Astrocyte (in vitro differentiated cells and primary cell): ENCODE measurements at regions not wholly inside any gene's neighbourhood (a gene's known extent, or its start where the extent isn't known, plus 50 kb on each side); places are given as distances from the start of the nearest gene placed in this dataset.

ENCODE experiments used
- DNase-seq: peaks from one replicate; pipeline ENCODE4 v3.0.0-alpha.2; 2010; ENCODE audit warnings: low read depth
- FAIRE-seq: peaks from 2 replicates; lab custom pipeline; 2011; peaks lifted over from hg19 to GRCh38; lab: Jason Lieb, UNC
- H2AFZ ChIP-seq: 2 replicates; pipeline ENCODE4 v1.6.0; 2012; ENCODE audit warnings: low read depth, low read length, inconsistent platforms
- H3K27ac ChIP-seq: 2 replicates; pipeline ENCODE4 v1.5.1; 2011; ENCODE audit warnings: low read depth, low read length, inconsistent platforms
- H3K27me3 ChIP-seq: 2 replicates; pipeline ENCODE4 v1.6.0; 2011; ENCODE audit warnings: low read length, inconsistent platforms; ENCODE audit not compliant: insufficient read depth
- H3K36me3 ChIP-seq: 2 replicates; pipeline ENCODE4 v1.5.1; 2011; ENCODE audit warnings: low read length, inconsistent platforms; ENCODE audit not compliant: insufficient read depth
- H3K4me1 ChIP-seq: 2 replicates; pipeline ENCODE4 v1.5.1; 2011; ENCODE audit warnings: low read length, inconsistent platforms; ENCODE audit not compliant: insufficient read depth
- H3K4me2 ChIP-seq: 2 replicates; pipeline ENCODE4 v1.6.0; 2012; ENCODE audit warnings: low read length, inconsistent platforms
- H3K4me3 ChIP-seq: 2 replicates; pipeline ENCODE4 v1.5.1; 2011; ENCODE audit warnings: low read depth, mild to moderate bottlenecking, low read length, inconsistent platforms; ENCODE audit not compliant: insufficient read depth
- H3K79me2 ChIP-seq: 2 replicates; pipeline ENCODE4 v1.6.0; 2012; ENCODE audit warnings: mild to moderate bottlenecking, low read length, inconsistent platforms; ENCODE audit not compliant: insufficient read depth
- H3K9ac ChIP-seq: 2 replicates; pipeline ENCODE4 v1.6.0; 2012; ENCODE audit warnings: mild to moderate bottlenecking, low read length, inconsistent platforms
- H3K9me3 ChIP-seq: 2 replicates; pipeline ENCODE4 v1.5.1; 2012; ENCODE audit warnings: low read depth, mild to moderate bottlenecking, low read length, inconsistent platforms; ENCODE audit not compliant: insufficient read depth
- H4K20me1 ChIP-seq: 2 replicates; pipeline ENCODE4 v1.6.0; 2012; ENCODE audit warnings: low read length, inconsistent platforms; ENCODE audit not compliant: insufficient read depth
- H3K27ac Mint-ChIP-seq: one replicate; pipeline ENCODE4 v1.8.0; 2021; ENCODE audit warnings: mild to moderate bottlenecking, mixed read lengths; ENCODE audit not compliant: unreplicated experiment
- H3K27me3 Mint-ChIP-seq: one replicate; pipeline ENCODE4 v1.8.0; 2021; ENCODE audit warnings: low read depth, mixed read lengths; ENCODE audit not compliant: unreplicated experiment
- H3K36me3 Mint-ChIP-seq: one replicate; pipeline ENCODE4 v1.8.0; 2021; ENCODE audit warnings: low read depth, mixed read lengths; ENCODE audit not compliant: unreplicated experiment
- H3K4me1 Mint-ChIP-seq: one replicate; pipeline ENCODE4 v1.8.0; 2021; ENCODE audit warnings: low read depth, mixed read lengths; ENCODE audit not compliant: unreplicated experiment
- H3K4me3 Mint-ChIP-seq: one replicate; pipeline ENCODE4 v1.8.0; 2021; ENCODE audit warnings: mild to moderate bottlenecking, moderate library complexity, mixed read lengths; ENCODE audit not compliant: unreplicated experiment
- H3K9me3 Mint-ChIP-seq: one replicate; pipeline ENCODE4 v1.8.0; 2021; ENCODE audit warnings: mild to moderate bottlenecking, mixed read lengths; ENCODE audit not compliant: unreplicated experiment
- EZH2 ChIP-seq: IDR thresholded peaks from 2 replicates; pipeline ENCODE4 v1.6.1; 2012; ENCODE audit warnings: mild to moderate bottlenecking, low read length, inconsistent platforms; ENCODE audit not compliant: insufficient read depth
- TF ChIP-seq, protein P1 (sequence below): IDR thresholded peaks from 2 replicates; pipeline ENCODE4 v1.5.1; 2011; ENCODE audit warnings: low read depth, mild to moderate bottlenecking, inconsistent platforms, low read length, moderate library complexity; ENCODE audit not compliant: insufficient read depth

GRCh38 chr5:56420323-56420722, 187.2 kb upstream of the ANKRD55 start:
- Histone ChIP-seq H4K20me1 (no peaks in the 10 kb centered on the region), H3K79me2 (no peaks in the 10 kb centered on the region), H3K4me2 (no peak overlapping the region), H3K27ac (no peak overlapping the region), H3K4me1 (no peaks in the 10 kb centered on the region), H2AFZ (no peak overlapping the region), H3K27me3 (no peaks in the 10 kb centered on the region), H3K4me3 (no peak overlapping the region), H3K9ac (no peak overlapping the region), H3K36me3 (no peaks in the 10 kb centered on the region), H3K9me3 (no peaks in the 10 kb centered on the region)
- Mint-ChIP-seq H3K9me3 (peaks cover 4% of the 10 kb centered on the region), H3K27ac (no peak overlapping the region), H3K4me3 (no peak overlapping the region), H3K36me3 (no peaks in the 10 kb centered on the region), H3K27me3 (no peaks in the 10 kb centered on the region), H3K4me1 (peaks cover 7% of the 10 kb centered on the region)
- FAIRE-seq (no peak), DNase-seq (no peak)
- no peak for TF ChIP-seq EZH2
- TF ChIP-seq, protein P1, sequence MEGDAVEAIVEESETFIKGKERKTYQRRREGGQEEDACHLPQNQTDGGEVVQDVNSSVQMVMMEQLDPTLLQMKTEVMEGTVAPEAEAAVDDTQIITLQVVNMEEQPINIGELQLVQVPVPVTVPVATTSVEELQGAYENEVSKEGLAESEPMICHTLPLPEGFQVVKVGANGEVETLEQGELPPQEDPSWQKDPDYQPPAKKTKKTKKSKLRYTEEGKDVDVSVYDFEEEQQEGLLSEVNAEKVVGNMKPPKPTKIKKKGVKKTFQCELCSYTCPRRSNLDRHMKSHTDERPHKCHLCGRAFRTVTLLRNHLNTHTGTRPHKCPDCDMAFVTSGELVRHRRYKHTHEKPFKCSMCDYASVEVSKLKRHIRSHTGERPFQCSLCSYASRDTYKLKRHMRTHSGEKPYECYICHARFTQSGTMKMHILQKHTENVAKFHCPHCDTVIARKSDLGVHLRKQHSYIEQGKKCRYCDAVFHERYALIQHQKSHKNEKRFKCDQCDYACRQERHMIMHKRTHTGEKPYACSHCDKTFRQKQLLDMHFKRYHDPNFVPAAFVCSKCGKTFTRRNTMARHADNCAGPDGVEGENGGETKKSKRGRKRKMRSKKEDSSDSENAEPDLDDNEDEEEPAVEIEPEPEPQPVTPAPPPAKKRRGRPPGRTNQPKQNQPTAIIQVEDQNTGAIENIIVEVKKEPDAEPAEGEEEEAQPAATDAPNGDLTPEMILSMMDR: no peak

GRCh38 chr5:56419667-56420066, 186.5 kb upstream of the ANKRD55 start:
- no peaks in the 10 kb centered on the region for H3K4me1 ChIP-seq
- no peak overlapping the region for H3K27ac Mint-ChIP-seq
- H3K27me3 Mint-ChIP-seq: no peaks in the 10 kb centered on the region
- no peak overlapping the region for H2AFZ ChIP-seq
- peaks cover 10% of the 10 kb centered on the region for H3K4me1 Mint-ChIP-seq
- H3K27me3 ChIP-seq: no peaks in the 10 kb centered on the region
- no peak for DNase-seq
- H3K4me2 ChIP-seq: no peak overlapping the region
- no peaks in the 10 kb centered on the region for H3K9me3 ChIP-seq
- H3K4me3 Mint-ChIP-seq: no peak overlapping the region
- H3K36me3 ChIP-seq: no peaks in the 10 kb centered on the region
- TF ChIP-seq, protein P1: no peak
- TF ChIP-seq EZH2: no peak
- H3K9me3 Mint-ChIP-seq: peaks cover 4% of the 10 kb centered on the region
- no peak overlapping the region for H3K27ac ChIP-seq
- H3K4me3 ChIP-seq: no peak overlapping the region
- no peaks in the 10 kb centered on the region for H3K79me2 ChIP-seq
- H4K20me1 ChIP-seq: no peaks in the 10 kb centered on the region
- FAIRE-seq: no peak
- H3K36me3 Mint-ChIP-seq: no peaks in the 10 kb centered on the region
- no peak overlapping the region for H3K9ac ChIP-seq

DNA sequence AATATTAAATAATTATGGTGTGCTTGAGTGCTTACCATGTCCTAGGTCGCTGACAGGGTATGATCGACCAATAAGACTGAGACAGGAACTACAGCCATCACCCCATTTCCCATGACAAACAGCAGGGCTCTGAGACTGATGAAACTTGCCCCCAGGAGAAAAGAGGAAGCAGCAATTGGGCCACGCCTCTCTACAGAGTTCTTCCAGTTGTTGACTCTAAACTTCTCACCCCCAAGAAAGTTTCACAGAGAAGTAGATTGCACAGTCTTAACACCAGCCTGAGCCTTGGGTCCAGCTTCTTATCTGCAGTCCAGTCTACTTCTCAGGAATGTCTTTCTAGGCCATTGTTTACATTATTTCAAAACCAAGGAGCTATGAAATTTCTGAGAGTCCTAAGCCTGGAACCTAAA, 182.2 kb upstream of the ANKRD55 start:
- peaks cover 12% of the 10 kb centered on the region for H3K4me1 Mint-ChIP-seq
- no peaks in the 10 kb centered on the region for H3K9me3 ChIP-seq
- no peaks in the 10 kb centered on the region for H3K79me2 ChIP-seq
- no peak overlapping the region for H3K4me3 Mint-ChIP-seq
- TF ChIP-seq, protein P1: no peak
- TF ChIP-seq EZH2: no peak
- H3K36me3 Mint-ChIP-seq: no peaks in the 10 kb centered on the region
- H3K27me3 Mint-ChIP-seq: no peaks in the 10 kb centered on the region
- no peaks in the 10 kb centered on the region for H3K27me3 ChIP-seq
- peak; percentile 66 for DNase-seq
- no peak overlapping the region for H3K9ac ChIP-seq
- peak overlapping the region; percentile 23 for H3K27ac Mint-ChIP-seq
- H3K9me3 Mint-ChIP-seq: peaks cover 4% of the 10 kb centered on the region
- no peak overlapping the region for H3K4me2 ChIP-seq
- no peaks in the 10 kb centered on the region for H3K4me1 ChIP-seq
- no peak overlapping the region for H2AFZ ChIP-seq
- H3K36me3 ChIP-seq: no peaks in the 10 kb centered on the region
- no peak overlapping the region for H3K27ac ChIP-seq
- H3K4me3 ChIP-seq: no peak overlapping the region
- peak; percentile 73 for FAIRE-seq
- no peaks in the 10 kb centered on the region for H4K20me1 ChIP-seq
